Activated CD8-positive, alpha-beta memory T cell treated with anti-CD3 and anti-CD28 coated beads, Interleukin-2, amount 10 ng/mL, durations not matched to agents 7 days and 5 days (primary cell): ENCODE measurements at regions not wholly inside any gene's neighbourhood (a gene's known extent, or its start where the extent isn't known, plus 50 kb on each side); places are given as distances from the start of the nearest gene placed in this dataset.
"Not testable (repeated sequence)": the region's sequence is repeated elsewhere in the genome, so short reads cannot be mapped to it uniquely, and the experiment has no call there.

ENCODE experiments used
- ATAC-seq: fragments of 150-1000 bp; cut with Tn5 transposase; one replicate; pipeline ENCODE4 v1.10.0; 2021; ENCODE audit warnings: moderate library complexity
- CTCF ChIA-PET: fragments of 350-600 bp; sonication (Branson Sonifier 250); formaldehyde crosslinking; loops from one replicate; lab custom pipeline; 2021; ENCODE audit warnings: antibody characterized with exemption; lab: Charles Lee
- DNase-seq: peaks from one replicate; pipeline ENCODE4 v3.0.0-alpha.2; 2020
- H3K27ac Mint-ChIP-seq: one replicate; pipeline ENCODE4 v1.8.0; 2021; ENCODE audit warnings: mild to moderate bottlenecking, mixed read lengths
- H3K27me3 Mint-ChIP-seq: one replicate; pipeline ENCODE4 v1.8.0; 2021; ENCODE audit warnings: mixed read lengths
- H3K36me3 Mint-ChIP-seq: one replicate; pipeline ENCODE4 v1.8.0; 2021; ENCODE audit warnings: mild to moderate bottlenecking, mixed read lengths
- H3K4me1 Mint-ChIP-seq: one replicate; pipeline ENCODE4 v1.8.0; 2021; ENCODE audit warnings: mixed read lengths
- H3K4me3 Mint-ChIP-seq: one replicate; pipeline ENCODE4 v1.8.0; 2021; ENCODE audit warnings: mild to moderate bottlenecking, moderate library complexity, mixed read lengths
- H3K9me3 Mint-ChIP-seq: one replicate; pipeline ENCODE4 v1.8.0; 2022; ENCODE audit warnings: low read depth, mixed read lengths

DNA sequence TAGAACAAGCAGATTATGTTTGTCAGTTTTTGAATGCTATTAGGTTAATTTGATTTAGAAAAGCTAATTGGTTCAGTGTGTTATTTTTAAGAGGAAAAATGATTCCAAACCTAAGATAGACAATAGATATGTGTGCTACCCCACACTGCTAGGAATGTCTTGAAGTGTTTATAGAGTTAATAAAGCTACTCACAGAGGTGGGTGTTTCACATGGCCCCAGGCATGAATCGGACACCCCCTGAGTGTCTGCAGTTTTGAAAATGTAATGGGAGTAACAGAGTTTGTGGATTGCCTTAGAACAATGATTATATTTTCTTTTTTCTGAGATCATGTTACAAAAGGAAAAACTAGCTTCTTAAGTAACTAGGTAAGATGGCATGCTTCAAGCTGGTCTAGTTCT lies 348.3 kb downstream of the ADCYAP1 start:
- CTCF ChIA-PET: no interaction called here

DNA sequence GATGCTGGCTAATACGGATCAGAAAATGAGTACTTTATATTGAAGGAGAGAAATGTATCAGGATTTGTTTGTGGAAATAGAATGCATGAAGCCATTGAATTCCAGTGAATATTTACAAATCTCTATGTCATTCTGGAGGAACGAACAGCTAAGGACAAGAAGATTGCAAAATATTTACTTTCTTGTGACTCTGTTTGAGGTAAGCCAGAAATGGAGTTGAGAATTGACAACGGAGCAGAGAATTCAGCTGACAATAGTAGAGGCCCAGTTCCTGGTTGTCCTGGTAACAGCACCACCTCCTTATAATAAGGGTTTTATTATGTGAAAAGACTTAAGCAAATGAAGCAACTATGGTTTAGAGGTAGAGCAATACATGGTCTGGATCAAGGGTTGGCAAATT lies 349.2 kb downstream of the ADCYAP1 start:
- Mint-ChIP-seq H3K27ac (no peak overlapping the region), H3K9me3 (peaks cover 15% of the 10 kb centered on the region), H3K36me3 (no peaks in the 10 kb centered on the region), H3K4me1 (no peaks in the 10 kb centered on the region), H3K27me3 (no peaks in the 10 kb centered on the region), H3K4me3 (no peak overlapping the region)
- DNase-seq: no peak
- CTCF ChIA-PET: no interaction called here
- no peak for ATAC-seq

More for the DNA sequence above, 348.3 kb downstream of the ADCYAP1 start:
- Mint-ChIP-seq H3K4me1 (no peaks in the 10 kb centered on the region), H3K27ac (no peak overlapping the region), H3K4me3 (no peak overlapping the region), H3K36me3 (no peaks in the 10 kb centered on the region), H3K9me3 (peaks cover 14% of the 10 kb centered on the region), H3K27me3 (no peaks in the 10 kb centered on the region)
- DNase-seq (no peak), ATAC-seq (no peak)

DNA sequence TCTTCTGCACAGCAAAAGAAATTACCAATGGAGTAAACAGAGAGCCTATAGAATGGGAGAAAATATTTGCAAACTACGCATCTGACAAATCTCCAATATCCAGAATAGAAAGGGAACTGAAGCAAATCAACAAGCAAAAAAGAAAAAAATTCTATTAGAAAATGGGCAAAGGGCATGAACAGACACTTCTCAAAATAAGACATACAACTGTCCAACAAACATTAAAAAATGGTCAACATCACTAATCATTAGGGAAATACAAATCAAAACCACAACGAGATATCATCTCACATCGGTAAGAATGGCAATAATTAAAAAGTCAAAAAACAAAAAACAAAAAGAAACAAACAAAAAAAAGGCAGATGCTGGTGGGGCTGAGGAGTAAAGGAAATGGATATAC lies 356.4 kb downstream of the ADCYAP1 start:
- Mint-ChIP-seq H3K9me3 (peaks cover 12% of the 10 kb centered on the region), H3K27me3 (no peaks in the 10 kb centered on the region), H3K4me1 (no peaks in the 10 kb centered on the region), H3K36me3 (no peaks in the 10 kb centered on the region), H3K4me3 (no peak overlapping the region), H3K27ac (no peak overlapping the region)
- no peak for DNase-seq
- no peak for ATAC-seq
- CTCF ChIA-PET: no interaction called here

DNA sequence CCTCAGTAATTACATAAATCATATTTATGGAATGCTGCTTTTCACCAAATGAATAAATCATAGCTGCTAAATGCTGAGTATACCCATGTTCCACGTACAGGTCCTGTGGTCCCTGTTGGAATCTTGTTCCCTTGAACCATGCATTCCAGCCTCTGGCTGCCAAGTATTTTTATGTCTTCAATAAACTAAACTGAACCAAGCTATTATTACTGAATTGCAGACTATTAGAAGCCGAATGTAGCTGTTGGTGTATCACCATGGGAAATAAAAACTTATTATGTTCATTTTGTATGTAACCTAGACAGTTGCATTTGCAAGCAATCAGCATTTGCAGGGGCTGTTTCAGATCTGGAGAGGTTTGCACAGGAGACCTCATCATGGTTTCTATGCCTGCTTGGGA lies 362.4 kb downstream of the ADCYAP1 start:
- DNase-seq: no peak
- CTCF ChIA-PET: no interaction called here
- Mint-ChIP-seq H3K36me3 (no peaks in the 10 kb centered on the region), H3K27ac (no peak overlapping the region), H3K4me3 (no peak overlapping the region), H3K27me3 (no peaks in the 10 kb centered on the region), H3K4me1 (no peaks in the 10 kb centered on the region), H3K9me3 (no peaks in the 10 kb centered on the region)
- no peak for ATAC-seq

DNA sequence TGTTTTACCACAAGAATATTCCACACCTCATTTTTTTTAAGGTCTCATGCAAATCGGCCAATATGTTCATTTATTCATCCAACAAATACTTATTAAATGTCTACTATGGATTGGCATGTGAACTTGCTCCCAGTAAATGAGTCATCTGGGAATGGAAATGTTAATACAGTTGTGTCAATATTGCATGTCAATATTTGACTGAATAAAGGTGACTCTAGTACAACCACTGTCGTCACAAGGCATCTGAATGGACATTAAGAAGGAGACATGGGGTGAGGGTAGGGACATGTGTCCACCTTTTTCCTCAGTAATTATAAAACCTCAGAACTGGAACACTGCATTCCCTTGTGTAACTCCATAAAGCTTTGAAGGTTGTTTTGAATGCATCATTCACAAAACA lies 365.4 kb downstream of the ADCYAP1 start:
- no peak overlapping the region for H3K27ac Mint-ChIP-seq
- no peaks in the 10 kb centered on the region for H3K4me1 Mint-ChIP-seq
- no peaks in the 10 kb centered on the region for H3K27me3 Mint-ChIP-seq
- no peaks in the 10 kb centered on the region for H3K9me3 Mint-ChIP-seq
- DNase-seq: no peak
- CTCF ChIA-PET: no interaction called here
- no peak for ATAC-seq
- no peaks in the 10 kb centered on the region for H3K36me3 Mint-ChIP-seq
- H3K4me3 Mint-ChIP-seq: no peak overlapping the region

DNA sequence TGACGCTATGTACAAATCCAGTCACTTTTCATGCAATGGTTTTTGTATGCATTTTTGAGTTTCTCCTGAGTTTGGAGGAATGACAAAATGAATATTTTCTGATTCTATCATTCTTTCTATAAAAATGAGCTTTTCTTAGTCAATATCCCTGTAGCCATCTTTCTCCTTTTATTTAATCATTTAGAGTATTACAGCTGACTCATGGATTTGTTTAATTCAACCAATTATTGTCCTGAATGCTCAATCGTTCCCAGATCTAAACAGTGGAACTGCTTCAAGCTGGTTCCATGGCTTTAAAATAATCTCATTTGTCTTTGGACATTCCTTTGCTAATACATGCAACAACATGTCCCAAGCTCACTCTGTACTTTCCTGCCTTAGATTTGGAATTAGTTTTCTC lies 368.8 kb downstream of the ADCYAP1 start:
- Mint-ChIP-seq H3K27ac (no peak overlapping the region), H3K4me3 (no peak overlapping the region), H3K4me1 (no peaks in the 10 kb centered on the region), H3K27me3 (no peaks in the 10 kb centered on the region), H3K9me3 (no peaks in the 10 kb centered on the region), H3K36me3 (no peaks in the 10 kb centered on the region)
- CTCF ChIA-PET: no interaction called here
- ATAC-seq: no peak
- DNase-seq: no peak

DNA sequence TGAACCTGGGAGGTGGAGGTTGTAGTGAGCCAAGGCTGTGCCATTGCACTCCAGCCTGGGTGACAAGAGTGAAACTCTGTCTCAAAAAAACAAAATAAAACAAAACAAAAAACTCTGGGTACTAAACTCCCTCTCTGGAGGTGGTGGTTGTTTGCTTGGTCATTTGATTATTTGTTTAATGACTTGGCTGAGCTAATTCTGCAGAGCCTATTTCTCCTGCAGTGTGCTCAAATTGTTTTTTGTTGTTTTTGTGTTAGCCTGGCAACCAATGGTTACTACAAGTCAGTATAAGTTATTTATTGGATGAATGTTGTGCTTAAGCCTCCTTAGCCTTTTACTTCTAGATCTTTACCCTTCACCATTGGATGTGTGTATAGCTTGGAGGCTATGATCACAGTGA lies 387.5 kb downstream of the ADCYAP1 start:
- peaks cover 3% of the 10 kb centered on the region for H3K9me3 Mint-ChIP-seq
- H3K27ac Mint-ChIP-seq: no peak overlapping the region
- DNase-seq: no peak
- no peak for ATAC-seq
- no peak overlapping the region for H3K4me3 Mint-ChIP-seq
- H3K4me1 Mint-ChIP-seq: no peaks in the 10 kb centered on the region
- H3K27me3 Mint-ChIP-seq: no peaks in the 10 kb centered on the region
- H3K36me3 Mint-ChIP-seq: no peaks in the 10 kb centered on the region
- CTCF ChIA-PET: no interaction called here

DNA sequence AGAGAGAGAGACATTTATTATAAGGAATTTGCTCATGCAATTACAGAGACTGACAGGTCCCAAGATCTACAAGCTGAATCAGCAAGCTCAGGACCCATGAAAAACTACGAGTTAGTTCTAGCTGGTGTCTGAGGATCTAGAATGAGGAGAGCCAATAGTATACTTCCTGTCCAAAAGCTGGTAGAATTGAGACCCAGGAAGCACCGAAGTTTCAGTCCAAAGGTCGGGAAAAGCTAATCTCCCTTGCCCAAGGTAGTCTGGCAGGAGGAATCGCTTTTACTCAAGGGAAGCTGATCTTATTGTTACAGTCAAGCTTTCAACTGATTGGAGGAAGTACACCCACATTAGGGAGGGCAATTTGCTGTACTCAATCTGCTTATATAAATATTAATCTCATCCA lies 389.6 kb downstream of the ADCYAP1 start:
- no peak overlapping the region for H3K4me3 Mint-ChIP-seq
- no peaks in the 10 kb centered on the region for H3K27me3 Mint-ChIP-seq
- CTCF ChIA-PET: no interaction called here
- H3K9me3 Mint-ChIP-seq: peaks cover 6% of the 10 kb centered on the region
- DNase-seq (no peak), ATAC-seq (no peak)
- H3K4me1 Mint-ChIP-seq: no peaks in the 10 kb centered on the region
- H3K36me3 Mint-ChIP-seq: no peaks in the 10 kb centered on the region
- H3K27ac Mint-ChIP-seq: no peak overlapping the region

DNA sequence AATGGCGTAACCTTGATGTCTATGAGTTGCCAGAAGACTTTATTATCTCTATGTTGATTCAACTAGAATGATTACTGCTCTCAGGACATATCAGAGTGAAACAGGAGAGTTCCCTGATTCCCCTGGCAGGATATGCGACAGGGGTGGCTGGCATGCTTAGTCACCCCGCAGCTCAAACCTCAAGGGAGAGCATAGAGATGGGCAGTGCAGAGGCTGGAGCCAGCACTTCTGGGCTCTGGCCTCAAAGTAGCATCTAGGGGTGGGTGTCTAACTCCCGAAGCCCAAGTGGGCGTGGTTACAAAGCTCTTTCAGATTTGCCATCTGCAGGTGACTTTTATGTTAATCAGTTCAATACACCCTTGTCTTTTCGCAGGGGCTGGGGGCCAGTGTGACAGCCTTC lies 391.6 kb downstream of the ADCYAP1 start:
- no peak for ATAC-seq
- DNase-seq: no peak
- no peak overlapping the region for H3K27ac Mint-ChIP-seq
- no peak overlapping the region for H3K4me3 Mint-ChIP-seq
- no peaks in the 10 kb centered on the region for H3K36me3 Mint-ChIP-seq
- H3K4me1 Mint-ChIP-seq: no peaks in the 10 kb centered on the region
- no peaks in the 10 kb centered on the region for H3K27me3 Mint-ChIP-seq
- peaks cover 6% of the 10 kb centered on the region for H3K9me3 Mint-ChIP-seq
- CTCF ChIA-PET: no interaction called here

DNA sequence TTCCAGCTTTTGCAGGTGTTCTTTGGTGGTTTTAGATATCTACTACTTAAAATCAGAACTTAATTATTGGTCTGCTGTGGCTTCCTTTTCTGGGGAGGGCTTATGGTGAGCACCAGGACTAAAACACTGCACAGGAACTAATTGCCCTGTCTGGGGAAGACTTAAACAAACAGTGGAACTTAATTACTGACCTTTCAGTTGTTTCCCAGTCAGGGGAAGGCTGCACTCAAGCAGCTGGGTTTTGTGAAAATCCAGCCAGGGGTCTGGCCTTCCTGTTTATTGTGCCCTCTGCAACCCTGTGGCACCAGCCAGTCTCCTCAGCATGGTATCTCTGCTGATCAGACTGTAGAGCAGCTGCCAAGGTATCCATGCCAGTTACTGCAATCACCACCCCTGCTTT lies 398.2 kb downstream of the ADCYAP1 start:
- Mint-ChIP-seq H3K27ac (no peak overlapping the region), H3K36me3 (no peaks in the 10 kb centered on the region), H3K27me3 (no peaks in the 10 kb centered on the region), H3K4me3 (no peak overlapping the region), H3K4me1 (no peaks in the 10 kb centered on the region), H3K9me3 (peaks cover 7% of the 10 kb centered on the region)
- no peak for ATAC-seq
- DNase-seq: no peak
- CTCF ChIA-PET: no interaction called here

DNA sequence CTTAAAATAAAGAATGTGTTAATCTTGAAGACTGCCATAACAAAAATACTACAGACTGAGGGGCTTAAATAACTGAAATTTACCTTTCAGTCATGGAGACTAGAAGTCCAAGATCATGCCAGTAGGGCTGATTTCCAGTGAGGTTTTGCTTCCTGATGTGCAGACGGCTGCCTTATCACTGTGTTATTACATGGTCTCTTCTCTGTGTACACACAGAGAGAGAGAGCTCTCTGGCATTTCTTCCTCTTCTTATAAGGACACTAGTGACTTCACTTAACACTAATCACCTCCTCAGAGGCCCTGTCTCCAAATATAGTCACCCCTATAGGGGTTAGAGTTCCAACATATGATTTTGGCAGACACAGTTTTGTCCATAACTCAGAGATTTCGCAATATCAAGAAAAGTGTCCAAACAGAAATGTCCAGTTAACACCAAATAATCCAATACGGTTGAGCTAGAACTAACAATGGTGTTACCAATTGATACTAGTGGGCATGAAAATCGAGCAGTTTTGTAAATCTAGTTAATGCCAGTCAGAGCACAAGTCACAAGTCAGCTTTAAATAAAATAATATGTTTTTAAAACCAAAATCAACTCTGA lies 399.8 kb downstream of the ADCYAP1 start:
- Mint-ChIP-seq H3K4me1 (no peaks in the 10 kb centered on the region), H3K27ac (no peak overlapping the region), H3K36me3 (no peaks in the 10 kb centered on the region), H3K27me3 (no peaks in the 10 kb centered on the region), H3K4me3 (no peak overlapping the region), H3K9me3 (peaks cover 7% of the 10 kb centered on the region)
- ATAC-seq (no peak), DNase-seq (no peak)
- CTCF ChIA-PET: no interaction called here

DNA sequence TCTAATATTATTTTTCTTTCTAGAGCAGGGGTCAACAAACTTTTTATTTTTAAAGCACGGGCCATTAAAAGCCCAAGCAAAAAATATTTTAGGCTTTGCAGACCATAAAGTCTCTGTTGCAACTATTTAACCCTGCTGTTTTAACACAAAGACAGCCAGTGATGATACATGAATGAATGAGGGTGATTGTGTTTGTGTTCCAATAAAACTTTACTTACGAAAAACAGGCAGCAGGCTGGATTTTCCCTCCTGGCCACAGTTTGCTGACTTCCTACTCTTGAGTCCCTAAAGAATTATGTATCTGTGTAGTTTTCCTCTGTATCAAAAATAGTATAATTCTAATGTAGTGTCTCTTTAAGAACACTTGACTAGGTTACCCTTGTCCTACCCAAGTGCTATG lies 402.0 kb downstream of the ADCYAP1 start:
- ATAC-seq: no peak
- Mint-ChIP-seq H3K27ac (no peak overlapping the region), H3K9me3 (peaks cover 7% of the 10 kb centered on the region), H3K4me1 (no peaks in the 10 kb centered on the region), H3K4me3 (no peak overlapping the region), H3K27me3 (no peaks in the 10 kb centered on the region), H3K36me3 (no peaks in the 10 kb centered on the region)
- DNase-seq: no peak
- CTCF ChIA-PET: no interaction called here

DNA sequence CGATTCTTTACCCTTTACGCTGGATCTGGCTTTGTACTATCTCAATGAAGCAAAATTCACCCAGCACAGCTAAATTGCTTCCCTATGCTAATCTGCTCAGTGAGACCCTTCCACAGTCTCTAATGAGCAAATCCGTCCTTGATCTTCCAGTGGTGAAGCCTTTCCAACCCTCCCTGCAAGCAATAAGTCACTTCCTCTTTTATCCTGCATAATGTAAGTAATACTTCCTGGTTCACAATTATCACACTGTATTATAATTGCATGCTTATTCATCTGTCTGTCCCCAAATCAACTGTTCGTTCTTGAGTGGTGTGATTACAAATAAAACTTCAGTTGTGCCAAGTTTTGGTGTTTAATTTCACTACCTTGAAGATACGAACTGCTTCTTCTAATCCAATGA lies 404.0 kb downstream of the ADCYAP1 start:
- H3K9me3 Mint-ChIP-seq: peaks cover 7% of the 10 kb centered on the region
- DNase-seq: no peak
- no peaks in the 10 kb centered on the region for H3K27me3 Mint-ChIP-seq
- ATAC-seq: no peak
- H3K36me3 Mint-ChIP-seq: no peaks in the 10 kb centered on the region
- H3K27ac Mint-ChIP-seq: no peak overlapping the region
- H3K4me3 Mint-ChIP-seq: no peak overlapping the region
- no peaks in the 10 kb centered on the region for H3K4me1 Mint-ChIP-seq
- CTCF ChIA-PET: no interaction called here

DNA sequence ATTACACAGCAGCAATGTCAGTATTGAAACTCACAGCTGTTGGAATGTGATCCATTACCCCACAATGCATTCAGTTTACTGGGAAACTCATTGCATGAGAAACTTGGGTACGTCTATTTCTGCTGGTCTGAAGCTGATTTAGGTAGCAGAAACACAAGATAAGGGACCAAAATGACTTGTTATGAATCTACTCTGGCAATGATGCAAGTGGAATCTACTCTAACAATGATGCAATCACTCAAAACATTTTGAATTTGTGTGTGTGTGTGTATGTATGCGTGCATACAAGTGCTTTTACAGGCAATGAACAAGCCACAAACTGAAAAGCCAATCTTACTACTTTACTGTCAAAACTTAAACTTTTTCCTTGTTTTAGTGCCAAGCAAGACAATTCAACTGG lies 406.7 kb downstream of the ADCYAP1 start:
- DNase-seq (no peak), ATAC-seq (no peak)
- Mint-ChIP-seq H3K4me3 (no peak overlapping the region), H3K9me3 (peaks cover 6% of the 10 kb centered on the region), H3K27ac (no peak overlapping the region), H3K4me1 (no peaks in the 10 kb centered on the region), H3K27me3 (no peaks in the 10 kb centered on the region), H3K36me3 (no peaks in the 10 kb centered on the region)
- CTCF ChIA-PET: no interaction called here

DNA sequence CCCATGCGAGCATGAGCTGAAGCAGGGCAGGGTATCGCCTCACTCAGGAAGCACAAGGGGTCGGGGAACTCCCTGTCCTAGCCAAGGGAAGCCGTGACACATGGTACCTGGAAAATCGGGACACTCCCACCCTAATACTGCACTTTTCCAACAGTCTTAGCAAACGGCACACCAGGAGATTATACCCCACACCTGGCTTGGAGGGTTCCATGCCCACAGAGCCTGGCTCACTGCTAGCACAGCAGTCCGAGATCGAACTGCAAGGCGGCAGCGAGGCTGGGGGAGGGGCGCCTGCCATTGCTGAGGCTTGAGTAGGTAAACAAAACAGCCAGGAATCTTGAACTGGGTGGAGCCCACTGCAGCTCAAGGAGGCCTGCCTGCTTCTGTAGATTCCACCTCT lies 430.7 kb downstream of the ADCYAP1 start:
- CTCF ChIA-PET, H3K4me1 Mint-ChIP-seq, ATAC-seq, H3K27me3 Mint-ChIP-seq, H3K4me3 Mint-ChIP-seq, H3K9me3 Mint-ChIP-seq, DNase-seq, H3K27ac Mint-ChIP-seq, H3K36me3 Mint-ChIP-seq: not testable (repeated sequence)
